Kidney (tissue), 13 donors: ENCODE measurements at regions not wholly inside any gene's neighbourhood (a gene's known extent, or its start where the extent isn't known, plus 50 kb on each side); places are given as distances from the start of the nearest gene placed in this dataset.

Source experiments
- DNase-seq, 5 donors: peaks; one replicate each; pipeline ENCODE4 v3.0.0-alpha.2; 2013 to 2020
- FAIRE-seq: peaks from 2 replicates; lab custom pipeline; 2012; peaks lifted over from hg19 to GRCh38; lab: Jason Lieb, UNC
- H3K27ac ChIP-seq, 2 donors: one replicate each; pipeline ENCODE4 v1.7.0; 2013; ENCODE audit warnings: low read depth in 2 of 2, low read length in 2 of 2, inconsistent platforms in 1 of 2
- H3K27me3 ChIP-seq: one replicate; pipeline ENCODE4 v1.7.1; 2013; ENCODE audit warnings: low read length, inconsistent platforms; ENCODE audit not compliant: control insufficient read depth, insufficient read depth
- H3K36me3 ChIP-seq, 3 donors: one replicate each; pipeline versions ENCODE4 v1.7.0 to v1.7.1; 2013; ENCODE audit warnings: low read length in 3 of 3, control low read depth in 1 of 3, inconsistent platforms in 1 of 3; ENCODE audit not compliant: insufficient read depth in 3 of 3, control insufficient read depth in 2 of 3
- H3K4me1 ChIP-seq, 3 donors: one replicate each; pipeline versions ENCODE4 v1.7.0 to v1.7.1; 2013; ENCODE audit warnings: low read length in 3 of 3, inconsistent platforms in 1 of 3, low read depth in 1 of 3; ENCODE audit not compliant: control insufficient read depth in 2 of 3, insufficient read depth in 2 of 3
- H3K4me3 ChIP-seq, 3 donors: one replicate each; pipeline versions ENCODE4 v1.7.0 to v1.8.1; 2013; ENCODE audit warnings: low read length in 3 of 3, control low read depth in 1 of 3, inconsistent platforms in 1 of 3
- H3K9ac ChIP-seq, 3 donors: one replicate each; pipeline versions ENCODE4 v1.7.0 to v1.7.1; 2013; ENCODE audit warnings: low read length in 3 of 3, control low read depth in 1 of 3, inconsistent platforms in 1 of 3
- H3K9me3 ChIP-seq, 3 donors: one replicate each; pipeline versions ENCODE4 v1.7.0 to v1.7.1; 2013; ENCODE audit warnings: low read length in 3 of 3, control low read depth in 1 of 3, inconsistent platforms in 1 of 3; ENCODE audit not compliant: control insufficient read depth in 2 of 3, insufficient read depth in 1 of 3
- intact Hi-C: fragments of 100-400 bp; cut with DNase I; formaldehyde crosslinking; loops from one replicate; pipeline ENCODE4 v1.11.1; 2022
- TF ChIP-seq, protein P1 (sequence below): IDR thresholded peaks from 3 replicates; pipeline ENCODE4 v1.5.1; 2012; ENCODE audit warnings: mild to moderate bottlenecking, moderate library complexity, borderline replicate concordance; ENCODE audit not compliant: insufficient read depth; ENCODE audit errors: extremely low read depth
- donor health status: control.
- donor health status: control.
- donor health status: control.
- donor health status: control.
- donor health status: control.
- donor health status: DM: yes; HTN: yes; CAD: no.
- donor health status: Normal renal cell carcinoma (clear cell type).

DNA sequence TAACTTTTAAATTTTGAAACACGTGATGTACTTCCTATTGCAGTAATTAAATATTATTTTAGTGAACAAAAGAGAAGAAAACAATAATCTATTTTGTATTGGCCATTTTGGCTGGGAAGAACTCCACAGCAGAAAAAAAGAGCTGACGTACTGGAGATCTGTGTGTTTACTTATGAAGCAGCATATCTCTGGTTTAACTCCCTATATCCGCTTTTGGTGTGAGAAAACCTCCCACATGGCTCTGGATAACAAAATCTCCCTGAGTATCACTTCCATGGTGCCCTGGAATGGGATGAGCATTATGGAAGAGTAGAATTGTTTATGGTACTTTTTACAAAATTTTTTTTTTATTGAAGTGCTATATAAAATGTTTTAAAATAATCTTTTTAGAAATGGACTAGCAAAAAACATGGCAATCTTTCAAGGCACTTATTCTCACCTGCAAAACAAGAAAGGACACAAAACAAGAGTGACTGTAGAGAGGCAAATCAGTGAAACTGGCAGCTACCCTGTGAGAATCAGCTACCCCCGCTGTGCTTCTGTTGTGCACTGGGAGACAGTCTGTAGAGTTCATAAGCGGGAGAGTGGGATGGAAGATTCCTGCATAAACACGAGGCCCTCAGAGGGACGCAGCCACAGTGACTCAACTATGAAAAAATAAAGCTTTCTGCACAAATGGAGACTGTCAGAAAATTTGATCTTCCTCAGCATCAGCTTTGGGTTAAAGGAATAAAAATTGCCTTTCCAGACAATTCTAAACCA lies 762.2 kb upstream of the HS6ST1 start:
- no peaks in the 10 kb centered on the region for H3K9me3 ChIP-seq
- no peak overlapping the region for H3K9ac ChIP-seq
- intact Hi-C loops, result no loop called here
- DNase-seq (no peak), FAIRE-seq (no peak)
- no peaks in the 10 kb centered on the region for H3K27me3 ChIP-seq
- no peaks in the 10 kb centered on the region for H3K4me1 ChIP-seq
- TF ChIP-seq, protein P1, sequence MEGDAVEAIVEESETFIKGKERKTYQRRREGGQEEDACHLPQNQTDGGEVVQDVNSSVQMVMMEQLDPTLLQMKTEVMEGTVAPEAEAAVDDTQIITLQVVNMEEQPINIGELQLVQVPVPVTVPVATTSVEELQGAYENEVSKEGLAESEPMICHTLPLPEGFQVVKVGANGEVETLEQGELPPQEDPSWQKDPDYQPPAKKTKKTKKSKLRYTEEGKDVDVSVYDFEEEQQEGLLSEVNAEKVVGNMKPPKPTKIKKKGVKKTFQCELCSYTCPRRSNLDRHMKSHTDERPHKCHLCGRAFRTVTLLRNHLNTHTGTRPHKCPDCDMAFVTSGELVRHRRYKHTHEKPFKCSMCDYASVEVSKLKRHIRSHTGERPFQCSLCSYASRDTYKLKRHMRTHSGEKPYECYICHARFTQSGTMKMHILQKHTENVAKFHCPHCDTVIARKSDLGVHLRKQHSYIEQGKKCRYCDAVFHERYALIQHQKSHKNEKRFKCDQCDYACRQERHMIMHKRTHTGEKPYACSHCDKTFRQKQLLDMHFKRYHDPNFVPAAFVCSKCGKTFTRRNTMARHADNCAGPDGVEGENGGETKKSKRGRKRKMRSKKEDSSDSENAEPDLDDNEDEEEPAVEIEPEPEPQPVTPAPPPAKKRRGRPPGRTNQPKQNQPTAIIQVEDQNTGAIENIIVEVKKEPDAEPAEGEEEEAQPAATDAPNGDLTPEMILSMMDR, result no peak
- H3K36me3 ChIP-seq, result no peaks in the 10 kb centered on the region
- H3K27ac ChIP-seq, result no peak overlapping the region
- no peak overlapping the region for H3K4me3 ChIP-seq

DNA sequence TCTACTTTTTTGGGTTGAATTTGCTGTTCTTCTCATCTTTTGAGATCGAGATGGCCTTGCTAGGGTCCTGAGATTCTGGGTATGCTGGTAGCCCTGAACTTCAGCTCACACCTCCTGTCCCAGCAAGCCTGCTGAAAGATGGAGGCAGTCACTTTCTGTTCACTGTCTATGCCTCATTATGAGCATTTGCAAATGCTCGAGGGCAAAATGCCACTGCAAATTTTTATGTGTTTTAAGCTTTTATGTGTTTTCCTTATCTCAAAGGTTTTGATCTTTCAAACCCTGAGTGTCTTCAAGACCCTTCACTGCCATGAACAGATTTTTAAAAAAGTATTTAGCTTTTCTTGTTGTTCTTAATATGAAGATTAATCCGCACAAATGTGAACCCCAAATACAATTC lies 766.7 kb upstream of the HS6ST1 start:
- FAIRE-seq (no peak), DNase-seq (no peak)
- H3K27me3 ChIP-seq, result no peaks in the 10 kb centered on the region
- no peak overlapping the region for H3K9ac ChIP-seq
- H3K36me3 ChIP-seq, result no peaks in the 10 kb centered on the region
- TF ChIP-seq, protein P1, result no peak
- intact Hi-C loops, result no loop called here
- H3K4me3 ChIP-seq, result no peak overlapping the region
- H3K4me1 ChIP-seq, result no peaks in the 10 kb centered on the region
- H3K9me3 ChIP-seq, result no peaks in the 10 kb centered on the region
- H3K27ac ChIP-seq, result no peak overlapping the region

DNA sequence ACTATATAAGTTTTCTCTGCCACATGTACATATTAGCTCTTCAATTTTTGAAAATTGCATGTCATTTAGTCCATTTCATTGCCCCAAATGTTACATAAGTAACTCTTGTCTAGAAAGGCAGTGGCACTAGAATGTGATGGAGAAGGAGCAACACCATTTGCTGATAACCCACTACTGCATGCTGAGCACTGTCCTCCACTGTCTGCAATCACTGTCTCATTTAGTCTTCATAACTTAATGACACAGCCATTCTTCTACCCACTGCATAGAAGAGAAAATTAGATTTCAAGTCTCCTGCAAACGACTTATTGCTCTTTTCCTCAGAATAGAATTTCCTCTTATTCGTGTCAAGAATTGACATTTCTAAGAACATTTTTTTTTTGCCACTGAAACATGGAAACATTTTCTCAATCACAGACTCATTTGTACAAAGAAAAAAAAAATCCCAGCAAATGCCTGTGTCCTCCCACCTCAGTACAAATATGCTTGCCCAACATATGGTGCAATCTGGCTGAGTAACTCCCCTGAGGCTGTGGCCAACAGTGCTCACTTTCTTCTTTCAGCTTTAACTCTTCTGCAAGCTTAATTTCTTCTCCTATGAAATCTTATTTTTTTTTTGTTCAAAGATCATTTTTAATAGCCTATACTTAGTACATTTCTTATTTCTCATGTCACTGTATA lies 768.6 kb upstream of the HS6ST1 start:
- FAIRE-seq, result no peak
- H3K9ac ChIP-seq, result no peak overlapping the region
- H3K27ac ChIP-seq, result no peak overlapping the region
- no peaks in the 10 kb centered on the region for H3K27me3 ChIP-seq
- DNase-seq, result no peak
- no peaks in the 10 kb centered on the region for H3K36me3 ChIP-seq
- no peaks in the 10 kb centered on the region for H3K4me1 ChIP-seq
- no peaks in the 10 kb centered on the region for H3K9me3 ChIP-seq
- TF ChIP-seq, protein P1, result no peak
- intact Hi-C loops, result no loop called here
- H3K4me3 ChIP-seq, result no peak overlapping the region
